NB4 (cell line): ENCODE measurements at regions not wholly inside any gene's neighbourhood (a gene's known extent, or its start where the extent isn't known, plus 50 kb on each side); places are given as distances from the start of the nearest gene placed in this dataset.

Source experiments
- CTCF ChIP-seq: IDR thresholded peaks from one replicate; pipeline ENCODE4 v1.5.1; 2012; ENCODE audit warnings: low read depth, low read length
- MAX ChIP-seq: IDR thresholded peaks from 2 replicates; pipeline ENCODE4 v1.6.1; 2011; ENCODE audit warnings: low read depth, low read length

GRCh38 chr1:3965693-3966092, 65.6 kb upstream of the C1orf174 start:
- TF ChIP-seq CTCF = no peak
- no peak for TF ChIP-seq MAX
